ENCODE measurements at regions not wholly inside any gene's neighbourhood (a gene's known extent, or its start where the extent isn't known, plus 50 kb on each side); places are given as distances from the start of the nearest gene placed in this dataset.

DNA sequence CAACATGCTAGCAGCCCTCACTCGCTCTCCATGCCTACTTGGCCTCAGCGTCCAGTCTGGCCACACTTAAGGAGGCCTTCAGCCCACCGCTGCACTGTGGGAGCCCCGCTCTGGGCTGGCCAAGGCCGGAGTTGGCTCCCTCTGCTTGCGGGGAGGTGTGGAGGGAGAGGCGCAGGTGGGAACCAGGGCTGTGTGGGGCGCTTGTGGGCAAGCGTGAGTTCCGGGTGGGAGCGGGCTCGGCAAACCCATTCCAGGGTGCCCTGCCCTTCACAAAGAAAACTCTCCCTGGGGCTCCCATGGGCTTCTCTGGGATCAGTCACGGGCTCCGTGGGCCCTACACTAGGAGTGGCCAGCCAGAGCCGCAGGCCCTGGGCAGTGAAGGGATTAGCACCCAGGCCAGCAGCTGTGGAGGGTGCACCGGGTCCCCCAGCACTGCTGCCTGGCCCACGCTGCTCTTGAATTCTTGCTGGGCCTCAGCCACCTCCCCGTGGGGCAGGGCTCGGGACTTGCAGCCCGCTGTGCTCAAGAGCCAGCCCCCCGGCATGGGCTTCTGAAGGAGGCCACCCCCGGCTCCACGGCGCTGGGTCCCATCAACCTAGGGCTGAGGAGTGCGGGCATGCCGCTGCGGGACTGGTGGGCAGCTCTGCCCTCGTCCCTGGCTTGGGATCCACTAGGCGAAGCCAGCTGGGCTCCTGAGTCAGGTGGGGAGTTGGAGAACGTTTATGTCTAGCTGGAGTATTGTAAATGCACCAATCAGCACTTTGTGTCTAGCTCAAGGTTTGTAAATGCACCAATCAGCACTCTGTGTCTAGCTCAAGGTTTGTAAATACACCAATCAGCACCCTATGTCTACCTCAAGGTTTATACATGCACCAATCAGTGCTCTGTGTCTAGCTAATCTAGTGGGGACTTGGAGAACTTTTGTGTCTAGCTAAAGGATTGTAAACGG, 273.6 kb upstream of the SULF2 start:
- H3K27me3 ChIP-seq: no peaks in the 10 kb centered on the region
- ATAC-seq: no peak
- WGBS, 2 donors: 82 to 92% methylated on average over 29 to 31 of the region's 31 CpGs
- H3K9me3 ChIP-seq: no peaks in the 10 kb centered on the region
- intact Hi-C loops (cut with DNase I): no loop called here
- no peaks in the 10 kb centered on the region for H3K36me3 ChIP-seq
- H3K4me3 ChIP-seq: no peak overlapping the region
- no peaks in the 10 kb centered on the region for H3K4me1 ChIP-seq
- no peak for FAIRE-seq
- no peak overlapping the region for H3K27ac ChIP-seq
- no peak for DNase-seq
- TF ChIP-seq, protein P1, sequence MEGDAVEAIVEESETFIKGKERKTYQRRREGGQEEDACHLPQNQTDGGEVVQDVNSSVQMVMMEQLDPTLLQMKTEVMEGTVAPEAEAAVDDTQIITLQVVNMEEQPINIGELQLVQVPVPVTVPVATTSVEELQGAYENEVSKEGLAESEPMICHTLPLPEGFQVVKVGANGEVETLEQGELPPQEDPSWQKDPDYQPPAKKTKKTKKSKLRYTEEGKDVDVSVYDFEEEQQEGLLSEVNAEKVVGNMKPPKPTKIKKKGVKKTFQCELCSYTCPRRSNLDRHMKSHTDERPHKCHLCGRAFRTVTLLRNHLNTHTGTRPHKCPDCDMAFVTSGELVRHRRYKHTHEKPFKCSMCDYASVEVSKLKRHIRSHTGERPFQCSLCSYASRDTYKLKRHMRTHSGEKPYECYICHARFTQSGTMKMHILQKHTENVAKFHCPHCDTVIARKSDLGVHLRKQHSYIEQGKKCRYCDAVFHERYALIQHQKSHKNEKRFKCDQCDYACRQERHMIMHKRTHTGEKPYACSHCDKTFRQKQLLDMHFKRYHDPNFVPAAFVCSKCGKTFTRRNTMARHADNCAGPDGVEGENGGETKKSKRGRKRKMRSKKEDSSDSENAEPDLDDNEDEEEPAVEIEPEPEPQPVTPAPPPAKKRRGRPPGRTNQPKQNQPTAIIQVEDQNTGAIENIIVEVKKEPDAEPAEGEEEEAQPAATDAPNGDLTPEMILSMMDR (IDR thresholded peaks at IDR 0.05): no peak

DNA sequence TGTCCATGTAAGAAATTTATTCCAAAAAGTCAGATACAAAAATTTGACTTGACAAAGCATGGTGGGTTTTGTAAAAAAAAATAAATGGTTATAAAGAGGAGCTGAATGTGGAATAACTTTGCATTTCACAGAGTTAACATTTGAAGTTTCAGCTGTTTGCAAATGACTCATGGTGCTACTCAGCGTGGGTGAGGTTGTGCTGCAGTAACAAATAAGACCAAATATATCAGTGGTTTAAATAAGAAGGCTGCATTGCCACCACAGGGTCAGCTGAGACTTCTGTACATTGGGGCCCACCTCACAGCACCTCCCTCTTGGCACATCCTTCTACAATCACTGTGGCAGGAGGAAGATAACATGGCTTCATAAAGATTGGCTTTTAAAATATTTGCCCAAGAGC, 272.5 kb upstream of the SULF2 start:
- WGBS, 2 donors: 62 to 85% methylated on average over 1 of the region's 1 CpG
- no peak overlapping the region for H3K4me3 ChIP-seq
- no peaks in the 10 kb centered on the region for H3K27me3 ChIP-seq
- H3K4me1 ChIP-seq: no peaks in the 10 kb centered on the region
- H3K27ac ChIP-seq: no peak overlapping the region
- TF ChIP-seq, protein P1 (IDR thresholded peaks at IDR 0.05): no peak
- FAIRE-seq: no peak
- ATAC-seq: no peak
- intact Hi-C loops (cut with DNase I): no loop called here
- H3K36me3 ChIP-seq: no peaks in the 10 kb centered on the region
- no peak for DNase-seq
- H3K9me3 ChIP-seq: no peaks in the 10 kb centered on the region

DNA sequence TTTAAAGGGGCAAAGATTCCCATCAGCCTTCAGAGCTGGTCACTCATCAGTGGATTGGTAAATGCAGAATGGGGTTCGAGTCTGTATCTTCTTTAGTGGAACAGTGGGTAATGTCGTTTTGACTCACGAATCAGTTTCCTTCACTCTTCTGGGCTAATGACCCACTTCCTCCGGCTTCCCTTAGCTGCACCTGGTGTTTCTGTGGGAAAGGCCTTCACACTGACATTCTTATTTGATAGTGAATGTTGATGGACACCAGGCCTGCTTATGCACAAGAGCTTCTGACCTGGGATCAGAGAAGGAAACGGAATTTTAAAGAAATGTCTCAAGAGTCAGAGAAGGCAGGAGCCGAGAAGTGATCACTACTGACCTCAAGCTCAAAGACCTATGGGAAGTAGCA, 272.0 kb upstream of the SULF2 start:
- no peaks in the 10 kb centered on the region for H3K36me3 ChIP-seq
- no peaks in the 10 kb centered on the region for H3K9me3 ChIP-seq
- H3K27me3 ChIP-seq: no peaks in the 10 kb centered on the region
- DNase-seq (no peak), FAIRE-seq (no peak), ATAC-seq (no peak)
- intact Hi-C loops (cut with DNase I): no loop called here
- no peak overlapping the region for H3K4me3 ChIP-seq
- H3K4me1 ChIP-seq: no peaks in the 10 kb centered on the region
- TF ChIP-seq, protein P1 (IDR thresholded peaks at IDR 0.05): no peak
- 53 to 55% methylated on average over 6 of the region's 6 CpGs for WGBS, 2 donors
- no peak overlapping the region for H3K27ac ChIP-seq

DNA sequence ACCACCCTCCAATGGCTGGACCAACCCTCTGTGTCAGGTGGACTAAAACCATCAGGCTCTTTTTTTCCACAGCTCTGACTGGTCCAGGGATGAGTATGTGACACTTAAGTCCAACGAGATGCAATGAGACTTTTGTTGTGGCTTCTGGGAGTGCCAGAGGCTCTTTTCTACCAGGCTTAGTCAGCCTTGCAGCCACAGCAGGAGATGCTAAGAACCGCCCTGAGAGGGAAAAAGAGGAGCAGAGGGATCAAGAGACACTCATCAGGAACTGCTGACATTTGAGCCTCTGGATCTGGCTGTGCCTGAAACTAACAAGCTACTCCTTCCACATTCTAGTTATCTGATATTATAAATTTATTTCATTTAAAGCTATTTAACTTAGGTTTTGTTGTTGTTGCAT, 270.9 kb upstream of the SULF2 start:
- Histone ChIP-seq H3K36me3 (no peaks in the 10 kb centered on the region), H3K4me3 (no peak overlapping the region), H3K27ac (no peak overlapping the region), H3K9me3 (no peaks in the 10 kb centered on the region), H3K27me3 (no peaks in the 10 kb centered on the region), H3K4me1 (no peaks in the 10 kb centered on the region)
- TF ChIP-seq, protein P1 (IDR thresholded peaks at IDR 0.05): no peak
- intact Hi-C loops (cut with DNase I): no loop called here
- WGBS, 2 donors: 40 to 49% methylated on average over 2 of the region's 2 CpGs
- ATAC-seq: no peak
- no peak for DNase-seq
- FAIRE-seq: no peak

DNA sequence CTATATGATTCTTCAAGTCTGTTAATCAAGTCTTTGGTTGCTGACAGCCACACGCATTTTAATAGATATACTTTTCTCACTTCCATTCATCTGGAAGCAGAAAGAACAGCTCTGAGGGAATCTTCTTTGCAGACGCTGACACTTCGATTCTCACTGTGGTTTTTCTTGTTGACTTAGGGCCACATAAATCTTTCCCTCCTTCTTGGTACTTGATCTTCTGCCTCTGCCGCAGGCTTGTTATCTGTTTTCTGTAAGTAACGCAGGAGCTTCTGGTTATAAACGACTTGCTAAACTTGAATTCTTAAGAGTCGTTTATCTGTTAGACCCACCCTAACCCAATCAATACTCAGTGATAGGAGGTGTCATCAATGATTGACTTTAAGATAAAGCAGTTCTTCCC, 268.8 kb upstream of the SULF2 start:
- WGBS, 2 donors: 37 to 51% methylated on average over 7 of the region's 7 CpGs
- ATAC-seq: no peak
- no peaks in the 10 kb centered on the region for H3K27me3 ChIP-seq
- no peak overlapping the region for H3K27ac ChIP-seq
- intact Hi-C loops (cut with DNase I): no loop called here
- no peak for DNase-seq
- H3K36me3 ChIP-seq: no peaks in the 10 kb centered on the region
- H3K4me1 ChIP-seq: no peaks in the 10 kb centered on the region
- H3K9me3 ChIP-seq: no peaks in the 10 kb centered on the region
- no peak for FAIRE-seq
- H3K4me3 ChIP-seq: no peak overlapping the region
- TF ChIP-seq, protein P1 (IDR thresholded peaks at IDR 0.05): no peak
